ENCODE measurements at regions not wholly inside any gene's neighbourhood (a gene's known extent, or its start where the extent isn't known, plus 50 kb on each side); places are given as distances from the start of the nearest gene placed in this dataset.

DNA sequence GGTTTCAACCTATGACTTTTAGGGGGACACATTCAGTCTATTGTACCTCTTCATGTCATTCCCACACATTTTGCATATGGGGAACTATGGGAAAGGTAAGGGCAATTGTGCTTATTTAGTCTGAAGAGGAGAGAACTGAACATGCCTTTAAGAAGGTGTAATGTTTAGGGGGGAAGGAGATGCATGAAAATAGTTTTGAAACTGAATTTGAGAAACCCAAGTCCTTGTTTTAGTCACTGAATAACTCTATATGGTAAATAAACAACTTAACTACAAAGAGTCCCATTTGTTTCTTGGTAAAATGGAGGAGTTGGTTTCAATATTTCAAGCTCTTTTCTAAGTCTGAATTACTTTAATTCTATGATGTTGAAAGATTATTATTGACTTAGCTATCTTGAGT is 166.1 kb downstream of the DNAJB9 start:
- no peak overlapping the region for H3K27ac ChIP-seq (ENCODE audit: low read depth in 2 of 2, low read length in 2 of 2)
- no peaks in the 10 kb centered on the region for H3K4me1 ChIP-seq (ENCODE audit: control insufficient read depth in 2 of 2, insufficient read depth in 2 of 2, low read length in 2 of 2)
- H3K27me3 ChIP-seq (ENCODE audit: control insufficient read depth in 2 of 2, insufficient read depth in 2 of 2, low read length in 2 of 2) = no peaks in the 10 kb centered on the region
- peaks cover 0 to 2% of the 10 kb centered on the region in 2 donors for H3K9me3 ChIP-seq (ENCODE audit: control insufficient read depth in 2 of 2, low read length in 2 of 2)
- H3K4me3 ChIP-seq (ENCODE audit: low read length in 2 of 2) = no peak overlapping the region
- no peaks in the 10 kb centered on the region for H3K36me3 ChIP-seq (ENCODE audit: control insufficient read depth in 2 of 2, insufficient read depth in 2 of 2, low read length in 2 of 2)
- H3K9ac ChIP-seq (ENCODE audit: low read depth in 1 of 2, low read length in 2 of 2) = no peak overlapping the region

DNA sequence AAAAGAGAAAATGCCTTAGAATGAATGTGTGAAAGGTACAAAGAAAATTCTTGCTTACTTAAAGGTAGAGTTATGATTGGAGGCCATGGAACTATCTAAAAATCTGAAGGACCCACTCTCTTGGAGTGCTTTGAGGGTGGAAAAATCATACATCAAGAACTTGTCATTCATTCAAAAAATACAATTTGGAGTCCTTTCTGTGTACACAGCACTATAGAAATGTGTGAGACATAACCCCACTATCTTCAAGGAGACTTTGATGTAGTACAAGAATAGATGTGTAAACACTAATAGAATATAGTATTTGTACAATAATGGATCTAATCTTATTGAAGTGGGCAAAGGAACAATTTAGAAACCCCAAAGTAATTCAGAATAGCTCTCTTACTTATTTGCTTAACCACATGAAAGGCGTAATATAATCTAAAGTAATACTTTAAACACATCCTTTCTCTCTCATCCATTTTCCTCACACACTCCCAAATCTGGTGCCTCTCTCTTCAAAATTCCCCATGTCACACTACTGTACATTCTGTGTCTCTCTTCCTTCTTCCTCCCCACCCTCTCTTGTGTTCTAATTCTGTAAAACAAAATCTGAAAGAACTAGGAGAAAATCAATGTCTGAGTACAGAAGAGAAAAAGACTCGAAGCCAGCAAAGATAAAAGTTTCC is 166.7 kb downstream of the DNAJB9 start:
- Histone ChIP-seq H3K9ac (ENCODE audit: low read depth in 1 of 2, low read length in 2 of 2) (no peak overlapping the region), H3K4me3 (ENCODE audit: low read length in 2 of 2) (no peak overlapping the region), H3K27me3 (ENCODE audit: control insufficient read depth in 2 of 2, insufficient read depth in 2 of 2, low read length in 2 of 2) (no peaks in the 10 kb centered on the region), H3K27ac (ENCODE audit: low read depth in 2 of 2, low read length in 2 of 2) (no peak overlapping the region), H3K4me1 (ENCODE audit: control insufficient read depth in 2 of 2, insufficient read depth in 2 of 2, low read length in 2 of 2) (no peaks in the 10 kb centered on the region), H3K36me3 (ENCODE audit: control insufficient read depth in 2 of 2, insufficient read depth in 2 of 2, low read length in 2 of 2) (no peaks in the 10 kb centered on the region), H3K9me3 (ENCODE audit: control insufficient read depth in 2 of 2, low read length in 2 of 2) (peaks cover 0 to 2% of the 10 kb centered on the region in 2 donors)

DNA sequence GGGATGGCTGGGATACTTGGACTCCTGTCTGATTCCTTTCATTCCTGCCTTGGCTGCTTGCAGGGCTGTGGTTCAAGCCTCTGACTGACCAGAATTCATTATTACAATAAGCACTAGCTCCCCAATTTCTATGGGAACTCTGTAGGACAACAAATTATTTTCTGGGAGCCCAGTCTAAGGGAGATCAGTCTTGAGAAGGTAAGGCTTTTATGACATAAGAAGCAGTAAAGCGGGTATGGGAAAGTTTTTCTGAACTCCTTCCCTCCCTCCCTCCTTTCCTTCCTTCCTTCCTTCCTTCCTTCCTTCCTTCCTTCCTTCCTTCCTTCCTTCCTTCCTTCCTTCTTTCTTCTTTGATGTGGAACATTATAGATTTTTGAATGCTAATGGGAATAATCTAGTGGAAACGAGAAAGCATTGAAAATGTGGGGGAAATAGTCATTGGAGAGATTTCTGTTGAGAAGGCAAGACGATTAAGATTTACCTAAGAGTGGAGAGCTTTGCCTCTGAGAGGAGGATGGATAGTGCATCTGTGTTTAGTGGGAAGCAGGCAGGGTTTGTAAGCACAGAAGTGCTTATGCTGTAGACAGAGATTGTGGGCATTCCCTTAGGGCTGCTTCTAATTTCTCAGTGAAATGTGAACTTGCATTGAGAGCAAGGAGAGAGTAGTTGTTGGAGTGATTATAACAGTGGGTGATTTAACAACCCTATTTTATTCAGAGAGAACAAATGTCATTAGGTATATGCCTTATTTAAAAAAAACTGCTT is 201.5 kb downstream of the DNAJB9 start:
- no peak overlapping the region for H3K4me3 ChIP-seq (ENCODE audit: low read length in 2 of 2)
- H3K27me3 ChIP-seq (ENCODE audit: control insufficient read depth in 2 of 2, insufficient read depth in 2 of 2, low read length in 2 of 2) = no peaks in the 10 kb centered on the region
- H3K36me3 ChIP-seq (ENCODE audit: control insufficient read depth in 2 of 2, insufficient read depth in 2 of 2, low read length in 2 of 2) = no peaks in the 10 kb centered on the region
- H3K4me1 ChIP-seq (ENCODE audit: control insufficient read depth in 2 of 2, insufficient read depth in 2 of 2, low read length in 2 of 2) = no peaks in the 10 kb centered on the region
- H3K9ac ChIP-seq (ENCODE audit: low read depth in 1 of 2, low read length in 2 of 2) = no peak overlapping the region
- H3K27ac ChIP-seq (ENCODE audit: low read depth in 2 of 2, low read length in 2 of 2) = no peak overlapping the region
- H3K9me3 ChIP-seq (ENCODE audit: control insufficient read depth in 2 of 2, low read length in 2 of 2) = no peaks in the 10 kb centered on the region

DNA sequence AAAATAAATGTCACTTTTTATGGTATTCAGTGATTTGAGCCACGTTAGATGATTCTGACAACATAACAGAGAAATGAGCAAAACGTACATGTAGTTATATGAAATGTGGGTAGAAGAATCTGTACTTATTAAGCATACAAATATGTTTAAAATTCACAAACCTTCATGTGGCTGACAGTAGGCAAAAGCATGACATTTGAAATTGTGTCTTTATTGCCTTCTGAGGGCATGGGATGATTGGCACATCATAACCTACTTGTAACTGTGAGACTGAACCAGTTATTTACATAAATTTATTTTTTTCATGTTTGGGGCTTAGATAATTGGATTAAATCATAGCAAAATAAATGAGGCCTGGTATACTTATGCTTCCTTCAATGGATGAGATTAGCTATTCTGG is 202.2 kb downstream of the DNAJB9 start:
- no peaks in the 10 kb centered on the region for H3K36me3 ChIP-seq (ENCODE audit: control insufficient read depth in 2 of 2, insufficient read depth in 2 of 2, low read length in 2 of 2)
- no peak overlapping the region for H3K9ac ChIP-seq (ENCODE audit: low read depth in 1 of 2, low read length in 2 of 2)
- H3K27ac ChIP-seq (ENCODE audit: low read depth in 2 of 2, low read length in 2 of 2) = no peak overlapping the region
- no peaks in the 10 kb centered on the region for H3K4me1 ChIP-seq (ENCODE audit: control insufficient read depth in 2 of 2, insufficient read depth in 2 of 2, low read length in 2 of 2)
- no peak overlapping the region for H3K4me3 ChIP-seq (ENCODE audit: low read length in 2 of 2)
- no peaks in the 10 kb centered on the region for H3K9me3 ChIP-seq (ENCODE audit: control insufficient read depth in 2 of 2, low read length in 2 of 2)
- H3K27me3 ChIP-seq (ENCODE audit: control insufficient read depth in 2 of 2, insufficient read depth in 2 of 2, low read length in 2 of 2) = no peaks in the 10 kb centered on the region

DNA sequence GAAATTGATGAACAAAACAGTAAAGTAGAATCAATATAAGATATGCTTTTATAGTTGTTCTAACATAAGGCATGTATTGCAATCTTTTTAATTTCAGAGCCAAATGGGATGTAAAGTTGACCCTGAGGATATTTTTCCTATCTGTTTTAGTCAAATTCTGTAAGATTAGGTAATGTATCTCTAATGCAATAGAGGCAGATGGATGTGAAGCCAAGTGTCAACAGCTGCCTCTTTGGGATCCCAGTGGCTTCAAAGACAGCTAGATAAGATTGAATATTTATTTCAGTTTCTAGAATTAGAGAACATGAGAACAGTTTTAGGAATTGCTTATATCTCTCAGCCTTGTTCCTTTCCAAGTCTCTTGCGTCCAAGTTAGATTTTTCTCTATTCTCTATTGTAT is 208.3 kb downstream of the DNAJB9 start:
- no peaks in the 10 kb centered on the region for H3K4me1 ChIP-seq (ENCODE audit: control insufficient read depth in 2 of 2, insufficient read depth in 2 of 2, low read length in 2 of 2)
- H3K27ac ChIP-seq (ENCODE audit: low read depth in 2 of 2, low read length in 2 of 2) = no peak overlapping the region
- H3K4me3 ChIP-seq (ENCODE audit: low read length in 2 of 2) = no peak overlapping the region
- H3K9me3 ChIP-seq (ENCODE audit: control insufficient read depth in 2 of 2, low read length in 2 of 2) = no peaks in the 10 kb centered on the region
- H3K36me3 ChIP-seq (ENCODE audit: control insufficient read depth in 2 of 2, insufficient read depth in 2 of 2, low read length in 2 of 2) = no peaks in the 10 kb centered on the region
- no peaks in the 10 kb centered on the region for H3K27me3 ChIP-seq (ENCODE audit: control insufficient read depth in 2 of 2, insufficient read depth in 2 of 2, low read length in 2 of 2)
- no peak overlapping the region for H3K9ac ChIP-seq (ENCODE audit: low read depth in 1 of 2, low read length in 2 of 2)

DNA sequence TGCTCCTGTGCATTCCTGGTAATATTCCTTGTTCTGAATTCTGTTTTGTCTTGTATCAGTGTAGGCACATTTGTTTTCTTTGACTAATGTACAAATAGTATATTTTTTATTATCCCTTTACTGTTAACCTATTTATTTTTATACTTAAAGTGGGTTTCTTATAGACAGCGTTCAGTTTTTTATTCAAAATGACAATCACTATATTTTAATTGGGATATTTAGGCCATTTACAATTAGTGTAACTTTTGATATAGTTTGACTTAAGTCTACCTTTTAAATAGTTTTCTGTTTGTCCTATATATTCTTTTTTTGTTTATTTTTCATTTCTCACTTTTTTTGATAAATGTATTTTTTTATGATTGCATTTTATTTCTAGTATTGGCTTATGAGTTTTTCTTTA is 219.8 kb downstream of the DNAJB9 start:
- Histone ChIP-seq H3K27ac (ENCODE audit: low read depth in 2 of 2, low read length in 2 of 2) (no peak overlapping the region), H3K4me1 (ENCODE audit: control insufficient read depth in 2 of 2, insufficient read depth in 2 of 2, low read length in 2 of 2) (no peaks in the 10 kb centered on the region), H3K4me3 (ENCODE audit: low read length in 2 of 2) (no peak overlapping the region), H3K27me3 (ENCODE audit: control insufficient read depth in 2 of 2, insufficient read depth in 2 of 2, low read length in 2 of 2) (no peaks in the 10 kb centered on the region), H3K36me3 (ENCODE audit: control insufficient read depth in 2 of 2, insufficient read depth in 2 of 2, low read length in 2 of 2) (no peaks in the 10 kb centered on the region), H3K9me3 (ENCODE audit: control insufficient read depth in 2 of 2, low read length in 2 of 2) (no peaks in the 10 kb centered on the region), H3K9ac (ENCODE audit: low read depth in 1 of 2, low read length in 2 of 2) (no peak overlapping the region)

DNA sequence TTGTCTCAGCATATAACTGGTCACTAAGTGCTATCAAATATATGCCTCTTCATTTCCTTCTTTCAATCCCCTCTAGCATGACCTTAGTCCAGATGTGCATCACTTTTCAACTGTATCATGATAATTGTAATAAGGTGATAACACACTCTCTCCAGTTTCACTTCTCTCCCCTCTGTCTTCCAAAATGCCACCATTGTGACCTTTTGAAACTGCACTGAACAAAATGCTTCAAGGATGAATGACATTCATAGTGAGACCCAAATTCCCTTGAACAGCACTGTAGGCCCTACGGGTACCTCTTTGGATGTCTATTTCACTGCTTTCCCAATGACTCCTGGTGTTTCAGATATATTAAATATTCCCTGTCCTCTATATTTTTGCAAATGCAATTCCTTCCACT is 224.8 kb downstream of the DNAJB9 start:
- no peak overlapping the region for H3K9ac ChIP-seq (ENCODE audit: low read depth in 1 of 2, low read length in 2 of 2)
- no peak overlapping the region for H3K4me3 ChIP-seq (ENCODE audit: low read length in 2 of 2)
- no peaks in the 10 kb centered on the region for H3K9me3 ChIP-seq (ENCODE audit: control insufficient read depth in 2 of 2, low read length in 2 of 2)
- no peaks in the 10 kb centered on the region for H3K4me1 ChIP-seq (ENCODE audit: control insufficient read depth in 2 of 2, insufficient read depth in 2 of 2, low read length in 2 of 2)
- H3K27ac ChIP-seq (ENCODE audit: low read depth in 2 of 2, low read length in 2 of 2) = no peak overlapping the region
- H3K36me3 ChIP-seq (ENCODE audit: control insufficient read depth in 2 of 2, insufficient read depth in 2 of 2, low read length in 2 of 2) = no peaks in the 10 kb centered on the region
- no peaks in the 10 kb centered on the region for H3K27me3 ChIP-seq (ENCODE audit: control insufficient read depth in 2 of 2, insufficient read depth in 2 of 2, low read length in 2 of 2)

DNA sequence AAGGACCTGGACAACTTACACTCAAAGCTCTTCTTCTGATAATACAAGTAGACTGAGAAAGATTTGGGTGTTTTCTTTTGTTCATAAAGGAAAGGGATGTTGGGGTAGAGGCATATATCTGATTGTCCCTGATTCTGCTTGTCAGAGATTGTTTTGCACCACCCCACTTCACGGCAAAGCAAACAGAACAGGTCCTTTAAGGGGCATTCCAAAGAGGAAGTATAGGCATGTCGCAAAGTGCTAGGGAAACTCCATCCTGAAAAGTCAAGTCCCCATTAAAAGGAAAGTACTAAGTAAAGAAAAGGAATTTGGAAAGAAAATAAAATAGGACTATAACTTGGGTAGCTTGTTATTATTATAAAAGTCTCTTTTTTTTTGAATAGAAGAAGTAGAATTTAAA is 233.0 kb downstream of the DNAJB9 start:
- Histone ChIP-seq H3K4me1 (ENCODE audit: control insufficient read depth in 2 of 2, insufficient read depth in 2 of 2, low read length in 2 of 2) (no peaks in the 10 kb centered on the region), H3K9ac (ENCODE audit: low read depth in 1 of 2, low read length in 2 of 2) (no peak overlapping the region)

DNA sequence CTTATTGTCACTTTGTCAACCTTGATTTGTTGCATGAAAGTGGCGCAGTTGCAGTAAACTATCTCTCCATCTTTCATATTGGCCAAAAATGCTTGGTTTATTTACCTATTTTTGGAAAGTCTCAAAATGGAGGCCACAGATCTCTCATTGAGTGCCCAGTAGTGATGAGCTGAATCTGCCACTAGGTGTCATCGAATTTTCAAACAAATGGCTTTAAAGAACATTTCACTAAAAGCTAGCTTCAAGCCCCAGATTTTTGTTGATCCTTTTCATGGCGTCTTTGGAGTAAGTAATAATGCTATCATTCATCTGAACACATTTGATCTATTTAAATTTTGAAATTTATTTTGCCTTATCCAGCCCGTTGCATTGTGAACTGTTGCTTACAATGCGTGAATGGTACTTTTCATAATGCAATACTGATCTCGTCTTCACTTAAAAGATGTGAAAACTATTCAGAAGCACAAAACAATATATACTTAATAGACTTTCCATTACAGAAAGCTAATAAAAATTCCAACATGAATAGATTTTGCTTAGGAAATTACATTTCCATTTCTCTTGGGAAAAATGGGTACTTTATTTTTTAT is 236.2 kb downstream of the DNAJB9 start:
- Histone ChIP-seq H3K27me3 (ENCODE audit: control insufficient read depth in 2 of 2, insufficient read depth in 2 of 2, low read length in 2 of 2) (no peaks in the 10 kb centered on the region), H3K4me1 (ENCODE audit: control insufficient read depth in 2 of 2, insufficient read depth in 2 of 2, low read length in 2 of 2) (no peaks in the 10 kb centered on the region), H3K9me3 (ENCODE audit: control insufficient read depth in 2 of 2, low read length in 2 of 2) (no peaks in the 10 kb centered on the region), H3K27ac (ENCODE audit: low read depth in 2 of 2, low read length in 2 of 2) (no peak overlapping the region), H3K4me3 (ENCODE audit: low read length in 2 of 2) (no peak overlapping the region), H3K36me3 (ENCODE audit: control insufficient read depth in 2 of 2, insufficient read depth in 2 of 2, low read length in 2 of 2) (no peaks in the 10 kb centered on the region), H3K9ac (ENCODE audit: low read depth in 1 of 2, low read length in 2 of 2) (no peak overlapping the region)

More for the DNA sequence above, 233.0 kb downstream of the DNAJB9 start:
- Histone ChIP-seq H3K27me3 (ENCODE audit: control insufficient read depth in 2 of 2, insufficient read depth in 2 of 2, low read length in 2 of 2) (no peaks in the 10 kb centered on the region), H3K4me3 (ENCODE audit: low read length in 2 of 2) (no peak overlapping the region), H3K27ac (ENCODE audit: low read depth in 2 of 2, low read length in 2 of 2) (no peak overlapping the region), H3K36me3 (ENCODE audit: control insufficient read depth in 2 of 2, insufficient read depth in 2 of 2, low read length in 2 of 2) (no peaks in the 10 kb centered on the region), H3K9me3 (ENCODE audit: control insufficient read depth in 2 of 2, low read length in 2 of 2) (no peaks in the 10 kb centered on the region)

DNA sequence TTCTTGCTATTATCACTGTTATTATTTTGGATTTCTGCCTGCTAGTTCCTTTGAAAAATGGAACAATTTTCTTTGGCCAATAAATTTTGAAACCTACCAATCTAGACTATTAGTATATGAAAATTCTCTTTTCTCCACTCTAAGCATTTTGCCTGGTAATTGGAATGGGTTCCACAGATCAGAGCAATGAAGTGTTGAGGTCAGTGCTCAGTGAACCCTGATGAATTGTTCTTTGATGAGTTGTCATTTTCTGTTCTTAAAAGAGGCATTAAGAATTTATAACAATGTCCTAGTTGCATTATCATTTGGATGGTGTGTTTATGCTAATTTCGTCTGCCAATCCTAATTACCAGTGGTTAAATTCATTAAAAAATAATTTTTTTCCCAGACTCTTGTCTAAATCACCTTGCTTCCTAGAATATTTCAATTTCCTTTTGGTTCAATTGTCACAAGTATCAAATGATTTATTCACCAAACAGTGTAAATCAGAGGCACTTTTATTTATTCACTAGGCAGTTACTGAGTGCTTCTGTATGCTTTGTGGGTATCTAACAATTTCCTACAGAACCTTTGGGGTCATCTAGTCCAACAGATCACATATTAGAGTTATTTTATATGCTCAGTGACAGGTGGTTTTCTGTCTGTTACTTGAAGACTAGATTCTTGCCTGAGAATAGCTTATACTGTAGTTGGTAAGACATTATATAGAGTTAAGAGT is 239.0 kb downstream of the DNAJB9 start:
- Histone ChIP-seq H3K27ac (ENCODE audit: low read depth in 2 of 2, low read length in 2 of 2) (no peak overlapping the region), H3K9ac (ENCODE audit: low read depth in 1 of 2, low read length in 2 of 2) (no peak overlapping the region), H3K36me3 (ENCODE audit: control insufficient read depth in 2 of 2, insufficient read depth in 2 of 2, low read length in 2 of 2) (no peaks in the 10 kb centered on the region), H3K27me3 (ENCODE audit: control insufficient read depth in 2 of 2, insufficient read depth in 2 of 2, low read length in 2 of 2) (no peaks in the 10 kb centered on the region), H3K4me1 (ENCODE audit: control insufficient read depth in 2 of 2, insufficient read depth in 2 of 2, low read length in 2 of 2) (no peaks in the 10 kb centered on the region), H3K4me3 (ENCODE audit: low read length in 2 of 2) (no peak overlapping the region), H3K9me3 (ENCODE audit: control insufficient read depth in 2 of 2, low read length in 2 of 2) (no peaks in the 10 kb centered on the region)

Measured in mucosa of rectum (tissue), 2 donors.